ENCODE measurements at regions not wholly inside any gene's neighbourhood (a gene's known extent, or its start where the extent isn't known, plus 50 kb on each side); places are given as distances from the start of the nearest gene placed in this dataset.

DNA sequence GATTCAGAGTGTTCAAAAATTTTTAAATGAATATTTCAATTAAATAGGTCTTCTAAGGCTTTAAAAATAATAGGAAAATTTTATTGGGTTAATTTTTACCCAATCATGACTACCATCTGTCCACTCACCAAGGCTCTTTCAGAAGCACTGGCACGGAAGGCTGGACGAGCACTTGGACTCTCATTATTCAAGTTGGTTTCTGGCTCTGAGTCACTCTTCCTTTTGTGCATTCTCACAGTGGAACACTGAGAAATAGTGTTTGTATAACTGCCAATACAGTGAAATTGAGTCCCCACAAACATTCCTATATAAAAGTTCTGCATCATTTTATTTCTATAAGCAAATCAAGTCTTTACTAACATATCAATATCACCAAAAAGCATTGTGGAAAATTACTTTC is 1149.0 kb downstream of the EFNA5 start:
- no peaks in the 10 kb centered on the region for H3K27me3 Mint-ChIP-seq

GRCh38 chr5:106510321-106510720 is 1160.4 kb downstream of the EFNA5 start:
- Mint-ChIP-seq H3K4me1 (no peaks in the 10 kb centered on the region), H3K9me3 (peaks cover 0 to 10% (median 1%) of the 10 kb centered on the region in 8 donors), H3K27ac (no peak overlapping the region), H3K4me3 (no peak overlapping the region), H3K36me3 (no peaks in the 10 kb centered on the region), H3K27me3 (no peaks in the 10 kb centered on the region)
- Histone ChIP-seq H3K4me3 (ENCODE audit: low read length in 2 of 2) (no peak overlapping the region), H3K4me1 (ENCODE audit: insufficient read depth, low read length) (no peaks in the 10 kb centered on the region), H3K27ac (ENCODE audit: low read depth, low read length) (no peak overlapping the region), H3K36me3 (ENCODE audit: insufficient read depth, low read length) (no peaks in the 10 kb centered on the region), H3K27me3 (ENCODE audit: insufficient read depth, low read length) (no peaks in the 10 kb centered on the region), H3K9me3 (ENCODE audit: control insufficient read depth in 1 of 2, low read length in 2 of 2) (peaks cover 0 to 3% of the 10 kb centered on the region in 2 donors)
- POLR2A ChIA-PET (ENCODE audit: partially characterized antibody), result no interaction called here
- intact Hi-C loops (cut with micrococcal nuclease), result no loop called here
- CTCF ChIA-PET (ENCODE audit: partially characterized antibody), result no interaction called here
- no peak for DNase-seq

More for the DNA sequence above, 1149.0 kb downstream of the EFNA5 start:
- H3K4me1 ChIP-seq (ENCODE audit: insufficient read depth, low read length), result no peaks in the 10 kb centered on the region
- POLR2A ChIA-PET (ENCODE audit: partially characterized antibody), result no interaction called here
- CTCF ChIA-PET (ENCODE audit: partially characterized antibody), result no interaction called here
- intact Hi-C loops (cut with micrococcal nuclease), result no loop called here
- Mint-ChIP-seq H3K9me3 (peaks cover 0 to 11% (median 0%) of the 10 kb centered on the region in 8 donors), H3K36me3 (no peaks in the 10 kb centered on the region), H3K4me3 (no peak overlapping the region), H3K27ac (no peak overlapping the region), H3K4me1 (no peaks in the 10 kb centered on the region)
- H3K27me3 ChIP-seq (ENCODE audit: insufficient read depth, low read length), result no peaks in the 10 kb centered on the region
- H3K36me3 ChIP-seq (ENCODE audit: insufficient read depth, low read length), result no peaks in the 10 kb centered on the region
- no peak for DNase-seq
- no peak overlapping the region for H3K4me3 ChIP-seq (ENCODE audit: low read length in 2 of 2)
- no peaks in the 10 kb centered on the region for H3K9me3 ChIP-seq (ENCODE audit: control insufficient read depth in 1 of 2, low read length in 2 of 2)
- no peak overlapping the region for H3K27ac ChIP-seq (ENCODE audit: low read depth, low read length)

DNA sequence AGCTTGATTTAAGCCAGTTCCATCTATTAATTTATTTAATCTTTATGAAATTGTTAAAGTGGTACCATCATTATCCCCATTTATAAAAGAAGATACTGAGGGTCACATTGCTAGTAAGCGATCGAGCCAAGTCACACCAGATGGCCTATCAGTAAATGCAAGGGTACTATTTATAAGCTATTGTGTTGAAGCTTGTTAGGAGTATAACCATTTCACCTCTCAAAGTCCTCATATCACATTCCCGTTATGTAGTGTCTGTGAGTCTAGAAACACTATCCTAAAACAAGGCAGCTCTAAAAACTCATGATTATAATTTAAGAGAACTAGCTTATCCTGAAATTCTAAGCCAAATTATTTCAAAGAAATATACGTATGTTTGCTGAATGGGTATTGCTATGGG is 1161.8 kb downstream of the EFNA5 start:
- Histone ChIP-seq H3K9me3 (ENCODE audit: control insufficient read depth in 1 of 2, low read length in 2 of 2) (peaks cover 0 to 3% of the 10 kb centered on the region in 2 donors), H3K4me1 (ENCODE audit: insufficient read depth, low read length) (no peaks in the 10 kb centered on the region), H3K4me3 (ENCODE audit: low read length in 2 of 2) (no peak overlapping the region), H3K36me3 (ENCODE audit: insufficient read depth, low read length) (no peaks in the 10 kb centered on the region), H3K27ac (ENCODE audit: low read depth, low read length) (no peak overlapping the region), H3K27me3 (ENCODE audit: insufficient read depth, low read length) (no peaks in the 10 kb centered on the region)
- DNase-seq, result no peak
- no peaks in the 10 kb centered on the region for H3K4me1 Mint-ChIP-seq
- peaks cover 0 to 15% (median 4%) of the 10 kb centered on the region in 8 donors for H3K9me3 Mint-ChIP-seq
- no peak overlapping the region for H3K4me3 Mint-ChIP-seq
- no peaks in the 10 kb centered on the region for H3K36me3 Mint-ChIP-seq
- POLR2A ChIA-PET (ENCODE audit: partially characterized antibody), result no interaction called here
- intact Hi-C loops (cut with micrococcal nuclease), result no loop called here
- no peaks in the 10 kb centered on the region for H3K27me3 Mint-ChIP-seq
- CTCF ChIA-PET (ENCODE audit: partially characterized antibody), result no interaction called here
- H3K27ac Mint-ChIP-seq, result no peak overlapping the region

- H3K27ac ChIP-seq (ENCODE audit: low read depth, low read length), result no peak overlapping the region
- no peak overlapping the region for H3K27ac Mint-ChIP-seq
- no peak overlapping the region for H3K4me3 ChIP-seq (ENCODE audit: low read length in 2 of 2)
- no peaks in the 10 kb centered on the region for H3K4me1 Mint-ChIP-seq
- H3K27me3 ChIP-seq (ENCODE audit: insufficient read depth, low read length), result no peaks in the 10 kb centered on the region
- H3K4me3 Mint-ChIP-seq, result no peak overlapping the region
- POLR2A ChIA-PET (ENCODE audit: partially characterized antibody), result no interaction called here
- H3K9me3 ChIP-seq (ENCODE audit: control insufficient read depth in 1 of 2, low read length in 2 of 2), result no peaks in the 10 kb centered on the region
- CTCF ChIA-PET (ENCODE audit: partially characterized antibody), result no interaction called here
- H3K36me3 ChIP-seq (ENCODE audit: insufficient read depth, low read length), result no peaks in the 10 kb centered on the region
- no peaks in the 10 kb centered on the region for H3K27me3 Mint-ChIP-seq
- no peak for DNase-seq
- H3K36me3 Mint-ChIP-seq, result no peaks in the 10 kb centered on the region
- peaks cover 0 to 19% (median 3%) of the 10 kb centered on the region in 8 donors for H3K9me3 Mint-ChIP-seq
- no peaks in the 10 kb centered on the region for H3K4me1 ChIP-seq (ENCODE audit: insufficient read depth, low read length)
- intact Hi-C loops (cut with micrococcal nuclease), result no loop called here
Measured at GRCh38 chr5:106493910-106494309, 1176.8 kb downstream of the EFNA5 start.

GRCh38 chr5:106489004-106489403 is 1181.7 kb downstream of the EFNA5 start:
- Mint-ChIP-seq H3K4me3 (no peak overlapping the region), H3K36me3 (no peaks in the 10 kb centered on the region), H3K27ac (no peak overlapping the region), H3K9me3 (peaks cover 0 to 10% (median 1%) of the 10 kb centered on the region in 8 donors), H3K4me1 (no peaks in the 10 kb centered on the region), H3K27me3 (no peaks in the 10 kb centered on the region)
- Histone ChIP-seq H3K4me1 (ENCODE audit: insufficient read depth, low read length) (no peaks in the 10 kb centered on the region), H3K27ac (ENCODE audit: low read depth, low read length) (no peak overlapping the region), H3K4me3 (ENCODE audit: low read length in 2 of 2) (no peak overlapping the region), H3K36me3 (ENCODE audit: insufficient read depth, low read length) (no peaks in the 10 kb centered on the region), H3K9me3 (ENCODE audit: control insufficient read depth in 1 of 2, low read length in 2 of 2) (no peaks in the 10 kb centered on the region), H3K27me3 (ENCODE audit: insufficient read depth, low read length) (no peaks in the 10 kb centered on the region)
- intact Hi-C loops (cut with micrococcal nuclease), result no loop called here
- ChIA-PET CTCF (ENCODE audit: partially characterized antibody) (no interaction called here), POLR2A (ENCODE audit: partially characterized antibody) (no interaction called here)
- DNase-seq, result no peak

DNA sequence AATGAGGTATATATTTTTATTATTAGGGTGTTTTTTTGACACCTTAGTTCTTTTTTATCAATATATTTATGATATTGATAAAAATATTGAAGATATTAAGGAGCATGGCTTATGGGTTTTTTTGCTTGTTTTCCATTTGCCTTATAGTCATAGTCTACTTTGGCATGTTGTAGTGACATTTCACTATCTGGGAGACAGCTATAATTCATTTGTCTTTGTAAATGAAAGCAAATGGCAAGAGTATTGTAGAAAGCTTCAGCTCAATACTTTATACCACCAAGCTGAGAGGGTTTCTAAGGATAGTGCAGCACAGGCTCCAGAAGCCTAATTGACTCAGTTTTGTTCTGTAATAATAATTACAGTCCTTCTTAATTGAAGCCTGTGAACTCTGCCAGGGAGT is 1182.3 kb downstream of the EFNA5 start:
- H3K36me3 Mint-ChIP-seq, result no peaks in the 10 kb centered on the region
- no peak overlapping the region for H3K27ac ChIP-seq (ENCODE audit: low read depth, low read length)
- peaks cover 0 to 12% (median 1%) of the 10 kb centered on the region in 8 donors for H3K9me3 Mint-ChIP-seq
- no peak overlapping the region for H3K27ac Mint-ChIP-seq
- intact Hi-C loops (cut with micrococcal nuclease), result no loop called here
- no peaks in the 10 kb centered on the region for H3K27me3 ChIP-seq (ENCODE audit: insufficient read depth, low read length)
- H3K36me3 ChIP-seq (ENCODE audit: insufficient read depth, low read length), result no peaks in the 10 kb centered on the region
- POLR2A ChIA-PET (ENCODE audit: partially characterized antibody), result no interaction called here
- no peaks in the 10 kb centered on the region for H3K9me3 ChIP-seq (ENCODE audit: control insufficient read depth in 1 of 2, low read length in 2 of 2)
- no peak overlapping the region for H3K4me3 Mint-ChIP-seq
- H3K4me3 ChIP-seq (ENCODE audit: low read length in 2 of 2), result no peak overlapping the region
- no peaks in the 10 kb centered on the region for H3K4me1 ChIP-seq (ENCODE audit: insufficient read depth, low read length)
- DNase-seq, result no peak
- CTCF ChIA-PET (ENCODE audit: partially characterized antibody), result no interaction called here
- H3K27me3 Mint-ChIP-seq, result no peaks in the 10 kb centered on the region
- H3K4me1 Mint-ChIP-seq, result no peaks in the 10 kb centered on the region

DNA sequence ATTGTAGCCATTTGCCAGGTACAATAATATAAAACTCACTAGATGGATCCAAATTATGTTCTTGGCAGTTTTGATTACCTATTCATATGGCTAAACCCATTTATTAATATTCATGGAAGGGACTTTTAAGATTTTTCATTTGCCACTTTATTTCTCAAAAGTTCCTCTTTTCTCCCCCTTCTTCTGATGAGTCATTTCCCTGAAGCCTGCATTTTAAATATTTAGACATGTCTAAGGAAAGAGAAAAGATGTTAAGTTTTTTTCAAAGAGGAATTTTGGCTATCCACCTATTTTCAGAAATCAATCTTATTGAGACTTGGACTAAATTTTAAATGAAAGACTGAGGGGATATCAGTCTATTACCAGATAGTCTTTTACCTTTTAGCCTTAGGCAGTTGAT is 1189.4 kb downstream of the EFNA5 start:
- ChIA-PET POLR2A (ENCODE audit: partially characterized antibody) (no interaction called here), CTCF (ENCODE audit: partially characterized antibody) (no interaction called here)
- Histone ChIP-seq H3K27me3 (ENCODE audit: insufficient read depth, low read length) (no peaks in the 10 kb centered on the region), H3K4me3 (ENCODE audit: low read length in 2 of 2) (no peak overlapping the region), H3K4me1 (ENCODE audit: insufficient read depth, low read length) (no peaks in the 10 kb centered on the region), H3K9me3 (ENCODE audit: control insufficient read depth in 1 of 2, low read length in 2 of 2) (no peaks in the 10 kb centered on the region), H3K36me3 (ENCODE audit: insufficient read depth, low read length) (no peaks in the 10 kb centered on the region), H3K27ac (ENCODE audit: low read depth, low read length) (no peak overlapping the region)
- no peak overlapping the region for H3K4me3 Mint-ChIP-seq
- no peak for DNase-seq
- H3K27me3 Mint-ChIP-seq, result no peaks in the 10 kb centered on the region
- H3K36me3 Mint-ChIP-seq, result no peaks in the 10 kb centered on the region
- no peaks in the 10 kb centered on the region for H3K4me1 Mint-ChIP-seq
- H3K27ac Mint-ChIP-seq, result no peak overlapping the region
- intact Hi-C loops (cut with micrococcal nuclease), result no loop called here
- peaks cover 0 to 16% (median 4%) of the 10 kb centered on the region in 8 donors for H3K9me3 Mint-ChIP-seq

DNA sequence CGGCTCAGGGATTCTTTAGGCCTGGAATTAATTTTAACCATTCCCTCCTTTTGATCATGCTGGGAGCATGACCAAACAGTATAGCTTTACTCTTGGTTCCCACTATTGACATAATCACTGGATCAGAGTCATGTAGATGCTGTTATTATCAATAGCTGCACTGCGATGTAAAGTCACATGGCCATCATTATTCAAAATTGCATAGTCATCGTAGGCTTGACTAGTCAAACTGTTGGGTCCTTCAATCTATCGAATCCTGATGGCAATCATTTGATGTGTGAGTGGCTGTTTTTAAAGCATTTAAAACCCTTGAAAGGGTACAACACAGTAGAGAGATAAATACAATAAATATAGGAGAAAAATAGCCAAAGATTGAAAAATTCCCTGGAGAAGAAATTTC is 1194.1 kb downstream of the EFNA5 start:
- CTCF ChIA-PET (ENCODE audit: partially characterized antibody), result interaction anchor here (0.6 kb wide), 1 partner anchor 115 kb away, joined by 3 read pairs; no protein-coding TSS in a partner anchor
- Histone ChIP-seq H3K27ac (ENCODE audit: low read depth, low read length) (no peak overlapping the region), H3K4me1 (ENCODE audit: insufficient read depth, low read length) (no peaks in the 10 kb centered on the region), H3K4me3 (ENCODE audit: low read length in 2 of 2) (no peak overlapping the region), H3K27me3 (ENCODE audit: insufficient read depth, low read length) (no peaks in the 10 kb centered on the region), H3K36me3 (ENCODE audit: insufficient read depth, low read length) (no peaks in the 10 kb centered on the region), H3K9me3 (ENCODE audit: control insufficient read depth in 1 of 2, low read length in 2 of 2) (peaks cover 0 to 4% of the 10 kb centered on the region in 2 donors)
- peaks cover 0 to 5% (median 0%) of the 10 kb centered on the region in 8 donors for H3K9me3 Mint-ChIP-seq
- DNase-seq, result no peak
- POLR2A ChIA-PET (ENCODE audit: partially characterized antibody), result no interaction called here
- no peak overlapping the region for H3K4me3 Mint-ChIP-seq
- H3K27ac Mint-ChIP-seq, result no peak overlapping the region
- H3K4me1 Mint-ChIP-seq, result no peaks in the 10 kb centered on the region
- intact Hi-C loops (cut with micrococcal nuclease), result no loop called here
- no peaks in the 10 kb centered on the region for H3K36me3 Mint-ChIP-seq
- H3K27me3 Mint-ChIP-seq, result no peaks in the 10 kb centered on the region
